Heart left ventricle (tissue), 16 donors: ENCODE measurements at regions not wholly inside any gene's neighbourhood (a gene's known extent, or its start where the extent isn't known, plus 50 kb on each side); places are given as distances from the start of the nearest gene placed in this dataset.
"Not testable (repeated sequence)": the region's sequence is repeated elsewhere in the genome, so short reads cannot be mapped to it uniquely, and the experiment has no call there.

Experiments used
- ATAC-seq, 4 donors: fragments of 200-7000 bp; cut with Tn5 transposase; one replicate each; pipeline ENCODE4 v1.9.1; 2020 to 2022; ENCODE audit warnings: moderate library complexity in 4 of 4, mild to moderate bottlenecking in 3 of 4, moderate number of reproducible peaks in 1 of 4
- DNase-seq, 5 donors: peaks; one replicate each; pipeline ENCODE4 v3.0.0-alpha.2; 2020
- H3K27ac ChIP-seq, 12 donors: fragments of 200-600 bp; sonication (generic) in 4 of 12; one replicate each; pipeline versions ENCODE4 v1.5.0 to v1.8.0; 2016 to 2022; ENCODE audit warnings: mild to moderate bottlenecking in 2 of 12
- H3K27me3 ChIP-seq, 9 donors: fragments of 200-600 bp; sonication (generic) in 2 of 9; one replicate each; pipeline versions ENCODE4 v1.5.1 to v1.8.0; 2016 to 2022; ENCODE audit warnings: mild to moderate bottlenecking in 3 of 9
- H3K36me3 ChIP-seq, 9 donors: fragments of 200-600 bp; sonication (generic) in 2 of 9; one replicate each; pipeline versions ENCODE4 v1.5.0 to v1.8.0; 2018 to 2022; ENCODE audit warnings: mild to moderate bottlenecking in 2 of 9
- H3K4me1 ChIP-seq, 12 donors: fragments of 200-600 bp; sonication (generic) in 4 of 12; one replicate each; pipeline versions ENCODE4 v1.5.0 to v1.8.0; 2016 to 2022; ENCODE audit warnings: mild to moderate bottlenecking in 3 of 12
- H3K4me3 ChIP-seq, 12 donors: fragments of 200-600 bp; sonication (generic) in 4 of 12; one replicate each; pipeline versions ENCODE4 v1.5.0 to v1.8.0; 2017 to 2022; ENCODE audit warnings: mild to moderate bottlenecking in 9 of 12, moderate library complexity in 4 of 12
- H3K9me3 ChIP-seq, 12 donors: fragments of 200-600 bp; sonication (generic) in 4 of 12; one replicate each; pipeline versions ENCODE4 v1.5.0 to v1.8.0; 2016 to 2022; ENCODE audit warnings: mild to moderate bottlenecking in 1 of 12
- CTCF ChIP-seq, 12 donors: fragments of 200-600 bp; sonication (generic) in 4 of 12; IDR thresholded peaks; one replicate each; pipeline versions ENCODE4 v1.5.0 to v1.8.0; 2018 to 2022; ENCODE audit warnings: antibody characterized with exemption in 12 of 12, mild to moderate bottlenecking in 5 of 12
- POLR2A ChIP-seq, 2 donors: fragments of 450-650 bp; IDR thresholded peaks; one replicate each; pipeline ENCODE4 v1.6.1; 2017; ENCODE audit warnings: antibody characterized with exemption in 2 of 2, mild to moderate bottlenecking in 2 of 2, moderate library complexity in 2 of 2
- WGBS, 4 donors: extraction: QIAGEN DNeasy Blood & Tissue Kit in 2 of 4; methylation state at CpG; one replicate each; pipeline versions ENCODE4 v1.1.5 to v1.1.7; 2013 to 2018; 5-methylcytosine and 5-hydroxymethylcytosine counted together
- intact Hi-C, 10 donors: fragments of 100-400 bp; cut with DNase I; formaldehyde crosslinking; loops; one replicate each; pipeline versions ENCODE4 v1.11.1 to v1.14.2; 2022
- donor health status: ischemic (EF 13 %, LVEDD 7.1; RV severe dilation, severe dysfunction).
- donor health status: healthy with polysubstance abuse.
- donor health status: DM: no; HTN: yes; CAD: no.
- donor health status: DM: no; HTN: no; CAD: no.
- donor health status: ischemic (EF 25% LVEDD 6.9; RV normal size, moderate dysfunction).
- donor health status: ischemic (EF 25% LVEDD 5.7; RV mildly dilated, moderate dysfunction).
- donor health status: healthy.
- donor health status: DM: yes; HTN: yes; CAD: no.
- donor health status: ischemic (EF 35%, LVEDD 5.7; RV mildly dilated, moderate dysfunction).
- donor health status: nonischemic (EF 11% LVEDD 7.7; RV severe dilation, severe dysfunction).
- donor health status: DM: yes; HTN: yes; CAD: no.
- donor health status: PGD.
- donor health status: ischemic (EF 29% LVEDD 5.4; RV normal size, mild dysfunction).
- donor health status: nonischemic (EF 23%, LVEDD 6.1; RV moderate dilation, normal function).

GRCh38 chr9:135188681-135189151 is 101.2 kb downstream of the OLFM1 start:
- WGBS, 4 donors, result 81 to 91% (median 90%) methylated on average over 9 of the region's 9 CpGs
- TF ChIP-seq CTCF (IDR thresholded peaks at IDR 0.05) (no peak), POLR2A (IDR thresholded peaks at IDR 0.05) (no peak)
- ATAC-seq (no peak), DNase-seq (no peak)
- Histone ChIP-seq H3K27me3 (peaks cover 6 to 70% (median 19%) of the 10 kb centered on the region in 9 donors), H3K4me3 (no peak overlapping the region), H3K36me3 (no peaks in the 10 kb centered on the region), H3K27ac (no peak overlapping the region), H3K4me1 (peaks cover 0 to 15% (median 9%) of the 10 kb centered on the region in 12 donors), H3K9me3 (no peaks in the 10 kb centered on the region)
- intact Hi-C loops, result no loop called here

- TF ChIP-seq CTCF (IDR thresholded peaks at IDR 0.05) (no peak), POLR2A (IDR thresholded peaks at IDR 0.05) (no peak)
Measured at GRCh38 chr9:135189497-135189896, 102.0 kb downstream of the OLFM1 start.

GRCh38 chr9:135190789-135191577 is 103.5 kb downstream of the OLFM1 start:
- Histone ChIP-seq H3K27ac (no peak overlapping the region), H3K27me3 (peaks cover 11 to 63% (median 19%) of the 10 kb centered on the region in 9 donors), H3K4me3 (no peak overlapping the region), H3K4me1 (peaks cover 0 to 12% (median 9%) of the 10 kb centered on the region in 12 donors), H3K36me3 (no peaks in the 10 kb centered on the region), H3K9me3 (no peaks in the 10 kb centered on the region)
- TF ChIP-seq POLR2A (IDR thresholded peaks at IDR 0.05) (no peak), CTCF (IDR thresholded peaks at IDR 0.05) (no peak)
- 79 to 86% (median 80%) methylated on average over 16 to 18 of the region's 18 CpGs for WGBS, 4 donors
- ATAC-seq (no peak), DNase-seq (no peak)
- intact Hi-C loops, result no loop called here

More at GRCh38 chr9:135189497-135189896, 102.0 kb downstream of the OLFM1 start:
- ATAC-seq, result no peak
- 82 to 96% (median 89%) methylated on average over 5 of the region's 5 CpGs for WGBS, 4 donors
- Histone ChIP-seq H3K4me3 (no peak overlapping the region), H3K9me3 (no peaks in the 10 kb centered on the region), H3K27me3 (peaks cover 10 to 70% (median 21%) of the 10 kb centered on the region in 9 donors), H3K27ac (no peak overlapping the region), H3K36me3 (no peaks in the 10 kb centered on the region), H3K4me1 (peaks cover 0 to 15% (median 9%) of the 10 kb centered on the region in 12 donors)
- DNase-seq, result no peak
- intact Hi-C loops, result no loop called here

GRCh38 chr9:135192686-135193085 is 105.2 kb downstream of the OLFM1 start:
- ATAC-seq, result no peak
- H3K36me3 ChIP-seq, result no peaks in the 10 kb centered on the region
- H3K27ac ChIP-seq, result no peak overlapping the region
- no peak for DNase-seq
- no peak for TF ChIP-seq POLR2A (IDR thresholded peaks at IDR 0.05)
- no peak for TF ChIP-seq CTCF (IDR thresholded peaks at IDR 0.05)
- H3K9me3 ChIP-seq, result no peaks in the 10 kb centered on the region
- H3K4me1 ChIP-seq, result no peaks in the 10 kb centered on the region
- intact Hi-C loops, result no loop called here
- peaks cover 12 to 63% (median 15%) of the 10 kb centered on the region in 9 donors for H3K27me3 ChIP-seq
- WGBS, 4 donors, result 67 to 73% (median 71%) methylated on average over 16 to 18 of the region's 18 CpGs
- no peak overlapping the region for H3K4me3 ChIP-seq

- intact Hi-C loops, ATAC-seq: not testable (repeated sequence)
- H3K27me3 ChIP-seq, result peaks cover 9 to 78% (median 36%) of the 10 kb centered on the region in 9 donors
Measured at GRCh38 chr9:135195975-135196374, 108.5 kb downstream of the OLFM1 start.

More at GRCh38 chr9:135195975-135196374, 108.5 kb downstream of the OLFM1 start:
- WGBS, 4 donors, result 68 to 81% (median 76%) methylated on average over 7 of the region's 7 CpGs
- DNase-seq, H3K36me3 ChIP-seq, H3K9me3 ChIP-seq, H3K4me1 ChIP-seq, H3K4me3 ChIP-seq, H3K27ac ChIP-seq: not testable (repeated sequence)
